ENCODE measurements at regions not wholly inside any gene's neighbourhood (a gene's known extent, or its start where the extent isn't known, plus 50 kb on each side); places are given as distances from the start of the nearest gene placed in this dataset.

GRCh38 chr10:117892681-117893220 lies 154.0 kb downstream of the RAB11FIP2 start:
- no peak overlapping the region for H3K9ac ChIP-seq
- H3K36me3 ChIP-seq (replicated peaks in 1 of 2; ENCODE audit: control insufficient read depth in 1 of 2, insufficient read depth in 2 of 2, low read length in 1 of 2), result no peaks in the 10 kb centered on the region
- ChIA-PET POLR2A (no interaction called here), CTCF (interaction anchor here (1.2 to 1.4 kb wide), 3 partner anchors 12 to 33 kb away, joined by 3 read pairs; no protein-coding TSS in a partner anchor)
- TF ChIP-seq FOXM1 (IDR thresholded peaks at IDR 0.05; ENCODE audit: low read depth) (no peak), CHD2 (IDR thresholded peaks at IDR 0.05; ENCODE audit: low read length, partially characterized antibody) (no peak), NRF1 (IDR thresholded peaks at IDR 0.05; ENCODE audit: low read depth, low read length) (no peak), GABPA (IDR thresholded peaks at IDR 0.05; ENCODE audit: low read depth) (no peak), REST (IDR thresholded peaks at IDR 0.05; ENCODE audit: low read depth, low read length) (no peak), RFX5 (IDR thresholded peaks at IDR 0.05; ENCODE audit: low read length) (no peak), RXRA (IDR thresholded peaks at IDR 0.05; ENCODE audit: borderline replicate concordance, low read depth) (no peak), ELF1 (IDR thresholded peaks at IDR 0.05) (no peak), YY1 (IDR thresholded peaks at IDR 0.05; ENCODE audit: low read depth) (no peak), MAX (IDR thresholded peaks at IDR 0.05; ENCODE audit: low read depth) (no peak), PBX3 (IDR thresholded peaks at IDR 0.05) (no peak)
- no peak overlapping the region for H2AFZ ChIP-seq (ENCODE audit: low read depth)
- H3K27ac ChIP-seq (ENCODE audit: low read depth in 2 of 2, low read length in 1 of 2), result no peak overlapping the region
- no peaks in the 10 kb centered on the region for H3K9me2 ChIP-seq
- H3F3A ChIP-seq (replicated peaks; ENCODE audit: insufficient read depth), result no peaks in the 10 kb centered on the region
- peaks cover 0 to 2% of the 10 kb centered on the region in 2 experiments; a peak in 1 of 4 replicates for H3K4me1 ChIP-seq (ENCODE audit: control insufficient read depth in 1 of 2, insufficient read depth in 2 of 2, low read depth in 1 of 2, low read length in 1 of 2)
- no peaks in the 10 kb centered on the region for H3K79me2 ChIP-seq (ENCODE audit: insufficient read depth)
- no peaks in the 10 kb centered on the region for H4K20me1 ChIP-seq (ENCODE audit: insufficient read depth)
- 22% methylated on average over 2 of the region's 2 CpGs for WGBS (ENCODE audit: low lambda C conversion rate)
- H3K4me3 ChIP-seq (ENCODE audit: low read depth in 2 of 2, low read length in 1 of 2), result no peak overlapping the region
- no peak for DNase-seq
- H3K9me3 ChIP-seq, result no peaks in the 10 kb centered on the region
- no peaks in the 10 kb centered on the region for H3K27me3 ChIP-seq (ENCODE audit: insufficient read depth)
- H3K4me2 ChIP-seq, result no peak overlapping the region

- Histone ChIP-seq H2AFZ (ENCODE audit: low read depth) (no peak overlapping the region), H3K4me2 (no peak overlapping the region), H3K27ac (ENCODE audit: low read depth in 2 of 2, low read length in 1 of 2) (no peak overlapping the region), H3K27me3 (ENCODE audit: insufficient read depth) (no peaks in the 10 kb centered on the region), H3F3A (replicated peaks; ENCODE audit: insufficient read depth) (no peaks in the 10 kb centered on the region), H3K36me3 (replicated peaks in 1 of 2; ENCODE audit: control insufficient read depth in 1 of 2, insufficient read depth in 2 of 2, low read length in 1 of 2) (no peaks in the 10 kb centered on the region), H3K79me2 (ENCODE audit: insufficient read depth) (no peaks in the 10 kb centered on the region), H3K4me1 (ENCODE audit: control insufficient read depth in 1 of 2, insufficient read depth in 2 of 2, low read depth in 1 of 2, low read length in 1 of 2) (peaks cover 0 to 2% of the 10 kb centered on the region in 2 experiments; a peak in 1 of 4 replicates), H3K4me3 (ENCODE audit: low read depth in 2 of 2, low read length in 1 of 2) (no peak overlapping the region), H3K9me2 (no peaks in the 10 kb centered on the region), H3K9me3 (no peaks in the 10 kb centered on the region), H4K20me1 (ENCODE audit: insufficient read depth) (no peaks in the 10 kb centered on the region), H3K9ac (no peak overlapping the region)
- TF ChIP-seq POLR2AphosphoS5 (IDR thresholded peaks at IDR 0.05; ENCODE audit: low read depth, low read length) (no peak), ZBTB33 (IDR thresholded peaks at IDR 0.05; ENCODE audit: borderline replicate concordance, low read depth) (no peak), YY1 (IDR thresholded peaks at IDR 0.05; ENCODE audit: low read depth) (no peak), FOXM1 (IDR thresholded peaks at IDR 0.05; ENCODE audit: low read depth) (no peak), SIN3A (IDR thresholded peaks at IDR 0.05; ENCODE audit: borderline replicate concordance, low read depth, low read length) (no peak), IRF3 (IDR thresholded peaks at IDR 0.05; ENCODE audit: low read depth, low read length) (no peak), FOSL2 (IDR thresholded peaks at IDR 0.05; ENCODE audit: borderline replicate concordance, low read depth) (no peak), RCOR1 (IDR thresholded peaks at IDR 0.05; ENCODE audit: low read length) (no peak), GABPA (IDR thresholded peaks at IDR 0.05; ENCODE audit: low read depth) (no peak), MXI1 (IDR thresholded peaks at IDR 0.05; ENCODE audit: low read depth, low read length) (no peak), CHD2 (IDR thresholded peaks at IDR 0.05; ENCODE audit: low read length, partially characterized antibody) (no peak), FOXJ3 (CRISPR knock-in tag; IDR thresholded peaks at IDR 0.05) (no peak), NFIC (IDR thresholded peaks at IDR 0.05; ENCODE audit: borderline replicate concordance) (no peak), JUND (IDR thresholded peaks at IDR 0.05) (no peak), RAD21 (IDR thresholded peaks at IDR 0.05; ENCODE audit: low read length) (no peak)
- ChIA-PET CTCF (no interaction called here), POLR2A (no interaction called here)
- 11% methylated on average over 3 of the region's 3 CpGs for WGBS (ENCODE audit: low lambda C conversion rate)
- DNase-seq, result no peak
Measured at GRCh38 chr10:117894339-117894738, 152.4 kb downstream of the RAB11FIP2 start.

All from SK-N-SH (cell line).